GM23338 (cell line): ENCODE measurements at regions not wholly inside any gene's neighbourhood (a gene's known extent, or its start where the extent isn't known, plus 50 kb on each side); places are given as distances from the start of the nearest gene placed in this dataset.
"Not testable (repeated sequence)": the region's sequence is repeated elsewhere in the genome, so short reads cannot be mapped to it uniquely, and the experiment has no call there.

Source experiments
- CTCF ChIP-seq, 2 experiments: fragments of 200-600 bp in 1 of 2; sonication (generic) in 1 of 2; conservative IDR thresholded peaks; 2 replicates each; pipeline versions ENCODE4 v1.5.1 to v1.6.1; 2016 to 2017; ENCODE audit warnings: antibody characterized with exemption in 2 of 2, low read depth in 2 of 2, mild to moderate bottlenecking in 2 of 2, moderate library complexity in 1 of 2
- JUNB ChIP-seq: IDR thresholded peaks from one replicate; pipeline ENCODE4 v1.6.1; 2016; ENCODE audit warnings: antibody characterized with exemption; ENCODE audit not compliant: unreplicated experiment
- POLR2AphosphoS5 ChIP-seq: IDR thresholded peaks from 2 replicates; pipeline ENCODE4 v1.6.1; 2016; ENCODE audit warnings: antibody characterized with exemption, low read depth

- TF ChIP-seq POLR2AphosphoS5; CTCF (conservative IDR thresholded peaks at IDR 0.05; ENCODE audit: low read depth in 2 of 2); JUNB: not testable (repeated sequence)
Observed at GRCh38 chr15:99810663-99811062, 77.4 kb upstream of the LYSMD4 start.
